CD4-positive, alpha-beta T cell treated with Interleukin-15 for 1 hour (primary cell): ENCODE measurements at regions not wholly inside any gene's neighbourhood (a gene's known extent, or its start where the extent isn't known, plus 50 kb on each side); places are given as distances from the start of the nearest gene placed in this dataset.
"Not testable (repeated sequence)": the region's sequence is repeated elsewhere in the genome, so short reads cannot be mapped to it uniquely, and the experiment has no call there.

Experiments
- DNase-seq: peaks from one replicate; pipeline ENCODE4 v3.0.0-alpha.2; 2020

DNA sequence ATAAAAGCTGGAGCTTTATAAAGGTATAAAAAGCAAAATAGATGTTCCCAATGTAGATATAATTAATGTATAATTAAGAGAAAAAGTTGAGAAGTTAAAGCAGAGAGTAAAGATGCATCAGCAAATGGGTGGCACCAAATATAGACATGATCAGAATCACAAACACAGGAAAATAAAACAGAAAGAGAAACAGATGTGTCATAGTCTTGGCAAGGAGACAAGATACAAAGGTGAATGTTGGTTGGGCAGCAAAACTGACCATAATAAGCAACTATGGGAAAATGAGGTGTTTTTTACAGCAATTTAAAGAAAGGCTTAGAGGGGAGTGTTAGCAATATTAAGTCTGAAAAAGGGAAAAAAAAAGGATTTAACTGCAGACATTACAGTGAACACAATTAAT lies 135.4 kb upstream of the CLEC14A start:
- no peak for DNase-seq

- no peak for DNase-seq
These were observed 133.8 kb upstream of the CLEC14A start for GRCh38 chr14:38389681-38390080.

GRCh38 chr14:38387821-38388220 lies 131.9 kb upstream of the CLEC14A start:
- DNase-seq, result no peak

- no peak for DNase-seq
These were observed 129.9 kb upstream of the CLEC14A start for GRCh38 chr14:38385836-38386235.

DNA sequence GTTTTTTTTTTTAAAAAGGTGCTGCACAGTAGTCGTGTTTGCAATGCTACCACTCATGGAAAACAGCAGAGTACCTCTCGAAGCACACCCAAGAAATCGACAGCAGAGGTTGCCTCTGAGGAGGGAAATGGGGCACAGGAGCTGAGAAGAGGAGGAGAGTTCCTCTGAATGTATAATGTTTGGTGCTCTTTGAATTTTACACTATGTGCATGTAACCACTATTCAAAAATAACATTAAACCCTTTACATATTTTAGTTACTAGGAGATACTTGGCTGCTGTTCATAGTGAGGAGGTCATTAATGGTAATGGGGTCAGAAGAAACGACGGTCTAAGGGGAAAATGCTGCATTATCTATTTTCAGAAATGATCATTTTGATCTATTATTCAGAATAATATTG lies 129.4 kb upstream of the CLEC14A start:
- no peak for DNase-seq

- no peak for DNase-seq
These were observed 128.8 kb upstream of the CLEC14A start for GRCh38 chr14:38384741-38385140.

DNA sequence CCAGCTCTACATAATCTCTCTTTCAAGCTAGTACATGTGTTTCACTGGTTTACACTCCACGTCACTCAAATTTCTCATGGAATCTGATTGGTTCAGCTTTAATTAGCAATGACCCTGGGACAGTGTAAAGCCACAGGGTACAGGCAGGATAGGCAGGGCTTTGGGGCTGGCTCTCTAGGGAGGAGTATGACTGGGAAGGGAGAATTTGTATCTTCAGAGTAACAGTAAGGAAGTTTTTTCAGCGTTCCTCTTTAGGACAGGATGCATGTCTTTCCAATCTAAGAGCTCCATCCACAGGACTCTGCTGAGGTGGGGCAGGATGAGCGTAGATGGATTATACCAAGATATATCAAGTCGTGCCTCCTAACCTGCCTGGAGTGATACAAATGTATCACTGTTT lies 112.0 kb upstream of the CLEC14A start:
- no peak for DNase-seq

DNA sequence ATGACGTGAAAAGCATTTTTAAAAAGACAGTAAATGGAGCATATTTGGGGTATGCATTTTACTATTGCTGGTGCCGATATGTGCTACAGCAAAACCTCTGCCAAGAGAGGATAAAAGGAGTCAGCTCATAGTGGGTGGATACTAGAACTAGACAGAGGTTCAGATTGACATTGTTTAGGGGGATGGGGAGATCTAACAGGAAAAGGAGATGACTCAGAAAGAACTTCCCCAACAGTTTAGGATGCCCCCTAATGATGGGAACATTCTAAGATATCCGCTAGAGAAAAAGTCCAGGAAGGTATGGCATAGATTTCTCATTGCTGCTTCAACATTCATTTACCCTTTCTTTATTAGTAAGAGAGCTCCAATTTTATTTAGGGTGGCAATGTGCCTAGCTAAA lies 110.5 kb upstream of the CLEC14A start:
- no peak for DNase-seq

GRCh38 chr14:38363217-38363616 lies 107.3 kb upstream of the CLEC14A start:
- no peak for DNase-seq

- no peak for DNase-seq
These were observed 101.7 kb upstream of the CLEC14A start for GRCh38 chr14:38357557-38357956.

GRCh38 chr14:38355473-38355872 lies 99.6 kb upstream of the CLEC14A start:
- not testable (repeated sequence) for DNase-seq

GRCh38 chr14:38350102-38350501 lies 94.2 kb upstream of the CLEC14A start:
- no peak for DNase-seq

DNA sequence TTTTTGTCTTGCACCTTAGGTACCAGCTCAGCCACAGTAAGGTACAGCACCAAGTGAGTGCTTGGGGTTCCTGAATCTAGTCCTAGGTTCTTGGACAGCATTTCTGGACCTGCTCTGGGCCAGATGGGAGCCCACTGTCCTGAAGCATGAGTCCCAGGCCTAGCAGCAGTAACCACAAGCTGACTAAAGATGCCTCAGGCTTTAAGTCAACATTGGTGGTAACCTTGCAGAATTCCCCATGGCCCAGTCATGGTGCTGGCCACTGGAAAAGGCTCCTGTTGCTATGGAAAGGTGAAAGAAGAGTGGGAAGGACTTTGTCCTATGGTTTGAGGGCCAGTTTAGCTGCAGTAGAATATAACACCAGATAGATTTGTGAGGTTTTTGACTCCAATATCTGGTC lies 86.9 kb upstream of the CLEC14A start:
- DNase-seq, result no peak

DNA sequence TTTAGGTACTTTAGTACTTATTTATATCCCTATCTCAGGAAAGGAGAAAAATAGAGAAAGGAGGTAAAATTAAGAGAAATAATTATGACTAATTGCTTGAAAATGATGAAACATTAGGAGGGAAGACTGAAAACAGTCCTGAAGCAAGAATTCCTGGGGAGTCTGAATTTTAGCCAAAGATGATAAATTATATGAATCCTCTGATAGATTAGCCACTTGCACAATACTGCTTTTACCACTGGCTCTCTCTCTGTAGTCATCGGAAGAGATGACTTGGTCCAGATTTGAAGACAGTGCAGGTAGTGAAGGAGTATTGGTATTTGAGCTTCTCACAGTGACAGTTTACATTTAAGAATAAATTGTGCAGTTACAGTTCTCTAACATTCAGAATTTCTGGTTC lies 83.8 kb upstream of the CLEC14A start:
- no peak for DNase-seq

DNA sequence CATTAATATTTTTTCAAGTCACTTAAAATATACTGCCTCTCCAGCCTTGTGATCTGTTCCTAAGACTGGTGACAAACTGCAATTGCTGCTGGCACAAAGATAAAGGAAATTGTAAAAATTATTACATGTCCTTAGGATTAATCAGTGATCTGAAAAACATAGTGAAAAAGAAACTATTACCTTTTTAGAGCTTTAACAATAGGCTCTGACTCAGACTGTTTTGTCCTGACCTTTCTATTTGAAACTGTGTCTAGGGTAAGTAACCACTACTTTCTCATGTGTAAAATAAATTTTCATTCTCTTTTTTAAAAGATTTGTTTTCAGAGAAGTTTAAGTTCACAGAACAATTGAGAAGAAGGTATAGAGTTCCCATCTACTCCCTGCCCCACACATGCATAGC lies 80.4 kb upstream of the CLEC14A start:
- DNase-seq, result no peak

DNA sequence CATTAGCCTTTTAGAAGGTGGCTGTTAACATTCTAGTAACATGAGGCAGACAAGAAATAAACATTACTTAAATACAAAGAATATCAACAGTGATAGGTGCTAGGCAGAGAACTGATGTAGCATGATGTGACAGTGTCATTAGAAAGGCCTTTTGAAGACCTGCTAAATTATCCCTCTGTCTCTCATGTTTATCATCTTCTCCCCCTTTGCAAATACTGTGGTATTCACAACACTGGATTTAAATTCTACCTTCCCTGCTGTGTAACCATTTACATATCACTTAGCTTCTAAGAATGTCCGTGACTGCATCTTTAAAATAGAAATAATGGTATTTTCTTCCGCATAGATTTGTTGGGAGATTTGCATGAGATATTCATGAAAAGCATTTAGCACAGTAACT lies 74.4 kb upstream of the CLEC14A start:
- no peak for DNase-seq

- no peak for DNase-seq
These were observed 73.4 kb upstream of the CLEC14A start for GRCh38 chr14:38329246-38329645.

DNA sequence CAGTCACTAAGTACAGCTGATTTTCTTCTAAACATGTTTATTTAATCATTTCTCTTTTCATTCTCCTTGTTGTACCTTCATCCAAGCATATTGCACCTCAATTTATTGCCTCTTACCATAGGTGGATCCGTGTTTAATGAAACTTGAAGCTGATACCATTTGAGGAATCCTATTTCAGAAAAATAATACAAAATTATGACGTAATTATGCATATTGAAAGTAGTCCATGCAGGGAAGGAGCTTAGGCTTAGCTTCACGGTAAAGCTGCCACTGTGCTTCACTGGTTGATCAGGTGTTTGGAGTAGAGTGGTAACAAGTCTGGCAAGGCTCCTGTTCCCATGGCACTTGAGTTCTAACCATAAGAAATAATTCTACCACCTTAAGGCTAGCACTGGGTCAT lies 61.0 kb upstream of the CLEC14A start:
- no peak for DNase-seq

DNA sequence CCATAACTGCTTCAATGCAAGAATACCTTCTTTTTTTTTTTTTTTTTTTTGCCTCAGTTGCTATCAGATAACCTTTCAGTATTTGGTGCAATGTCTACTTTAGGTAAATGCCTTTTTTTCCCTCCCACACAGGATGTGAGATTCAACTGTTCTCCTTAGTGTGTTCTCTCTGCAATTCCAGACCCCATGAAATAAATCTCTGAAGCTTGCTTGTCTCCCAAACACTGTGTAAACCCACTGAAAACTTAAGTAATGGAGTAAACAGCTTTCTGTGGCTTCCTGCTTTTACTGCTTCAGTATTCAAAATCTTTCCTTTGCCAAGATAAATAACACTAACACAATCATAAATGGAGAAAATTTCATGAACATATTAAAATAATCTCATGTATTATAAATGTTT lies 55.8 kb upstream of the CLEC14A start:
- no peak for DNase-seq

GRCh38 chr14:38310420-38310995 lies 54.6 kb upstream of the CLEC14A start:
- no peak for DNase-seq

- DNase-seq, result no peak
These were observed 53.8 kb upstream of the CLEC14A start for GRCh38 chr14:38309522-38310277.
